ENCODE measurements at regions not wholly inside any gene's neighbourhood (a gene's known extent, or its start where the extent isn't known, plus 50 kb on each side); places are given as distances from the start of the nearest gene placed in this dataset.

DNA sequence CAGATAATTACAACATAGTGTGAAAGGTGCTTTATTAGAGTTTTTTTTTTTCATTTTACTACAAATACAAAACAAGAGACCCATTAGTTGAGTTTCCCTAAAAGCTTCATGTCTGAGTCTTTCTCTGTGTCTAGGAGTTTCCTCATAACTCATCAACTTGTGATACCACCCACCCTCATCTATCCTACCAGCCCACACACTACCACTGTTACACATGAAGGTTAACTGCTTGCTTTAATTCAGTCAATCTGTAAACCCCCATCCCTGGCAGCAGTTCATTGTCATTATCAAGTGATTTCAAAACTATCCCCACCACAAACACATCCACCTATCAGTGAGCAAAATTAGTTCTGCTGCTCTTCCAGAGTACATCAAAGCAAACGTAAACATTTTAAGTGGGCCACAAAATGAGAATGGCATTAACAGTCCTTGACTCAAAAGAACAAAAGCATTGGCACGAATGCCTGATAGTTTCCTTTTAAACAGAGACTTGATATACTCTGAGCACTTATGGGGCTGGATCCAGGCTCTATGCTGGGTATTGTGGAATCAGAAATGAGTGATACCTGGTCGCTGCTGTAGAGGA is 331.6 kb upstream of the FAM241A start:
- TF ChIP-seq, protein P1, sequence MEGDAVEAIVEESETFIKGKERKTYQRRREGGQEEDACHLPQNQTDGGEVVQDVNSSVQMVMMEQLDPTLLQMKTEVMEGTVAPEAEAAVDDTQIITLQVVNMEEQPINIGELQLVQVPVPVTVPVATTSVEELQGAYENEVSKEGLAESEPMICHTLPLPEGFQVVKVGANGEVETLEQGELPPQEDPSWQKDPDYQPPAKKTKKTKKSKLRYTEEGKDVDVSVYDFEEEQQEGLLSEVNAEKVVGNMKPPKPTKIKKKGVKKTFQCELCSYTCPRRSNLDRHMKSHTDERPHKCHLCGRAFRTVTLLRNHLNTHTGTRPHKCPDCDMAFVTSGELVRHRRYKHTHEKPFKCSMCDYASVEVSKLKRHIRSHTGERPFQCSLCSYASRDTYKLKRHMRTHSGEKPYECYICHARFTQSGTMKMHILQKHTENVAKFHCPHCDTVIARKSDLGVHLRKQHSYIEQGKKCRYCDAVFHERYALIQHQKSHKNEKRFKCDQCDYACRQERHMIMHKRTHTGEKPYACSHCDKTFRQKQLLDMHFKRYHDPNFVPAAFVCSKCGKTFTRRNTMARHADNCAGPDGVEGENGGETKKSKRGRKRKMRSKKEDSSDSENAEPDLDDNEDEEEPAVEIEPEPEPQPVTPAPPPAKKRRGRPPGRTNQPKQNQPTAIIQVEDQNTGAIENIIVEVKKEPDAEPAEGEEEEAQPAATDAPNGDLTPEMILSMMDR (IDR thresholded peaks at IDR 0.05; ENCODE audit: poor library complexity, severe bottlenecking) = no peak
- no peak for TF ChIP-seq EZH2 (IDR thresholded peaks at IDR 0.05; ENCODE audit: borderline replicate concordance, insufficient read depth, low read length, poor library complexity, severe bottlenecking)
- no peak for TF ChIP-seq POLR2AphosphoS5 (IDR thresholded peaks at IDR 0.05)
- no peak for TF ChIP-seq SMC3 (conservative IDR thresholded peaks at IDR 0.05; ENCODE audit: poor library complexity)
- no peak for TF ChIP-seq EP300 (conservative IDR thresholded peaks at IDR 0.05; ENCODE audit: poor library complexity, severe bottlenecking)
- no peak for TF ChIP-seq TAF1 (IDR thresholded peaks at IDR 0.05; ENCODE audit: low read depth)
- TF ChIP-seq, protein P2, sequence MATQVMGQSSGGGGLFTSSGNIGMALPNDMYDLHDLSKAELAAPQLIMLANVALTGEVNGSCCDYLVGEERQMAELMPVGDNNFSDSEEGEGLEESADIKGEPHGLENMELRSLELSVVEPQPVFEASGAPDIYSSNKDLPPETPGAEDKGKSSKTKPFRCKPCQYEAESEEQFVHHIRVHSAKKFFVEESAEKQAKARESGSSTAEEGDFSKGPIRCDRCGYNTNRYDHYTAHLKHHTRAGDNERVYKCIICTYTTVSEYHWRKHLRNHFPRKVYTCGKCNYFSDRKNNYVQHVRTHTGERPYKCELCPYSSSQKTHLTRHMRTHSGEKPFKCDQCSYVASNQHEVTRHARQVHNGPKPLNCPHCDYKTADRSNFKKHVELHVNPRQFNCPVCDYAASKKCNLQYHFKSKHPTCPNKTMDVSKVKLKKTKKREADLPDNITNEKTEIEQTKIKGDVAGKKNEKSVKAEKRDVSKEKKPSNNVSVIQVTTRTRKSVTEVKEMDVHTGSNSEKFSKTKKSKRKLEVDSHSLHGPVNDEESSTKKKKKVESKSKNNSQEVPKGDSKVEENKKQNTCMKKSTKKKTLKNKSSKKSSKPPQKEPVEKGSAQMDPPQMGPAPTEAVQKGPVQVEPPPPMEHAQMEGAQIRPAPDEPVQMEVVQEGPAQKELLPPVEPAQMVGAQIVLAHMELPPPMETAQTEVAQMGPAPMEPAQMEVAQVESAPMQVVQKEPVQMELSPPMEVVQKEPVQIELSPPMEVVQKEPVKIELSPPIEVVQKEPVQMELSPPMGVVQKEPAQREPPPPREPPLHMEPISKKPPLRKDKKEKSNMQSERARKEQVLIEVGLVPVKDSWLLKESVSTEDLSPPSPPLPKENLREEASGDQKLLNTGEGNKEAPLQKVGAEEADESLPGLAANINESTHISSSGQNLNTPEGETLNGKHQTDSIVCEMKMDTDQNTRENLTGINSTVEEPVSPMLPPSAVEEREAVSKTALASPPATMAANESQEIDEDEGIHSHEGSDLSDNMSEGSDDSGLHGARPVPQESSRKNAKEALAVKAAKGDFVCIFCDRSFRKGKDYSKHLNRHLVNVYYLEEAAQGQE (IDR thresholded peaks at IDR 0.05; ENCODE audit: borderline replicate concordance) = no peak
- no peak for TF ChIP-seq MXI1 (conservative IDR thresholded peaks at IDR 0.05; ENCODE audit: poor library complexity, severe bottlenecking)
- no peak for TF ChIP-seq RAD21 (conservative IDR thresholded peaks at IDR 0.05)
